Transverse colon (tissue), 4 donors: ENCODE measurements at regions not wholly inside any gene's neighbourhood (a gene's known extent, or its start where the extent isn't known, plus 50 kb on each side); places are given as distances from the start of the nearest gene placed in this dataset.

Source experiments
- DNase-seq: peaks from one replicate; pipeline ENCODE4 v3.0.0-alpha.2; 2019
- H3K27ac ChIP-seq, 4 donors: fragments of 200-600 bp; sonication (generic); 2 replicates each; pipeline ENCODE4 v1.5.1; 2016 to 2018; ENCODE audit warnings: inconsistent platforms in 4 of 4
- H3K27me3 ChIP-seq: fragments of 200-600 bp; sonication (generic); 2 replicates; pipeline ENCODE4 v1.5.1; 2017; ENCODE audit warnings: inconsistent platforms
- H3K36me3 ChIP-seq, 4 donors: fragments of 200-600 bp; sonication (generic); 2 replicates each; pipeline ENCODE4 v1.5.1; 2017 to 2019; ENCODE audit warnings: inconsistent platforms in 4 of 4
- H3K4me1 ChIP-seq, 4 donors: fragments of 200-600 bp; sonication (generic); 2 replicates each; pipeline ENCODE4 v1.5.1; 2017 to 2020; ENCODE audit warnings: inconsistent platforms in 4 of 4
- H3K4me3 ChIP-seq, 4 donors: fragments of 200-600 bp; sonication (generic); 1 replicate in 1 of 4; 2 replicates in 3 of 4; pipeline versions ENCODE4 v1.5.1 to v1.6.1; 2017 to 2019; ENCODE audit warnings: inconsistent platforms in 4 of 4
- H3K9me3 ChIP-seq, 2 donors: fragments of 200-600 bp; sonication (generic); 2 replicates each; pipeline ENCODE4 v1.5.1; 2017 to 2019; ENCODE audit warnings: inconsistent platforms in 2 of 2
- EP300 ChIP-seq: sonication (generic); formaldehyde crosslinking; IDR thresholded peaks from one replicate; pipeline ENCODE4 v1.6.1; 2017; ENCODE audit warnings: antibody characterized with exemption, low read depth
- POLR2A ChIP-seq: fragments of 450-650 bp; IDR thresholded peaks from one replicate; pipeline ENCODE4 v1.6.1; 2016; ENCODE audit warnings: antibody characterized with exemption, mild to moderate bottlenecking, moderate library complexity
- POLR2AphosphoS5 ChIP-seq, 3 donors: sonication (generic); formaldehyde crosslinking; IDR thresholded peaks; one replicate each; pipeline ENCODE4 v1.6.1; 2016; ENCODE audit warnings: antibody characterized with exemption in 3 of 3
- WGBS, 2 donors: methylation state at CpG; one replicate each; pipeline ENCODE4 v1.1.5; 2018; ENCODE audit warnings: low coverage in 1 of 2; 5-methylcytosine and 5-hydroxymethylcytosine counted together
- in situ Hi-C, 4 donors: fragments of 200-750 bp; cut with MboI; loops; one replicate each; pipeline versions ENCODE4 v1.15.0 to v1.15.1; 2017; ENCODE audit warnings: low sequenced_read_pairs in 3 of 4, low pct_ligation_motif_present in 1 of 4, low pct_unique_long_range_greater_than_20kb in 1 of 4
- intact Hi-C: fragments of 100-400 bp; cut with DNase I; formaldehyde crosslinking; loops from one replicate; pipeline ENCODE4 v1.15.1; 2023; ENCODE audit warnings: low total_unique reads
- TF ChIP-seq, protein P1 (sequence below), 5 experiments: fragments of 200-600 bp in 3 of 5; fragments of 450-650 bp in 2 of 5; sonication (generic) in 3 of 5; IDR thresholded peaks; 1 replicate in 2 of 5; 2 replicates in 3 of 5; pipeline ENCODE4 v1.5.1; 2016 to 2017; ENCODE audit warnings: antibody characterized with exemption in 5 of 5, inconsistent platforms in 3 of 5, mild to moderate bottlenecking in 2 of 5, moderate library complexity in 1 of 5

- WGBS, 2 donors = 47 to 60% methylated on average over 7 to 10 of the region's 10 CpGs
- in situ Hi-C loops (no loop called here), intact Hi-C loops (no loop called here)
- H3K36me3 ChIP-seq = no peaks in the 10 kb centered on the region
- no peak overlapping the region for H3K27ac ChIP-seq
- peaks cover 0 to 11% (median 2%) of the 10 kb centered on the region in 4 donors for H3K4me1 ChIP-seq
- peaks cover 8 to 9% of the 10 kb centered on the region in 2 donors for H3K9me3 ChIP-seq
- H3K27me3 ChIP-seq = no peaks in the 10 kb centered on the region
- no peak for DNase-seq
- no peak for TF ChIP-seq POLR2A
- TF ChIP-seq, protein P1, sequence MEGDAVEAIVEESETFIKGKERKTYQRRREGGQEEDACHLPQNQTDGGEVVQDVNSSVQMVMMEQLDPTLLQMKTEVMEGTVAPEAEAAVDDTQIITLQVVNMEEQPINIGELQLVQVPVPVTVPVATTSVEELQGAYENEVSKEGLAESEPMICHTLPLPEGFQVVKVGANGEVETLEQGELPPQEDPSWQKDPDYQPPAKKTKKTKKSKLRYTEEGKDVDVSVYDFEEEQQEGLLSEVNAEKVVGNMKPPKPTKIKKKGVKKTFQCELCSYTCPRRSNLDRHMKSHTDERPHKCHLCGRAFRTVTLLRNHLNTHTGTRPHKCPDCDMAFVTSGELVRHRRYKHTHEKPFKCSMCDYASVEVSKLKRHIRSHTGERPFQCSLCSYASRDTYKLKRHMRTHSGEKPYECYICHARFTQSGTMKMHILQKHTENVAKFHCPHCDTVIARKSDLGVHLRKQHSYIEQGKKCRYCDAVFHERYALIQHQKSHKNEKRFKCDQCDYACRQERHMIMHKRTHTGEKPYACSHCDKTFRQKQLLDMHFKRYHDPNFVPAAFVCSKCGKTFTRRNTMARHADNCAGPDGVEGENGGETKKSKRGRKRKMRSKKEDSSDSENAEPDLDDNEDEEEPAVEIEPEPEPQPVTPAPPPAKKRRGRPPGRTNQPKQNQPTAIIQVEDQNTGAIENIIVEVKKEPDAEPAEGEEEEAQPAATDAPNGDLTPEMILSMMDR (IDR thresholded peaks at IDR 0.05) = no peak
- TF ChIP-seq EP300 = no peak
- TF ChIP-seq POLR2AphosphoS5 (IDR thresholded peaks at IDR 0.05) = no peak
- no peak overlapping the region for H3K4me3 ChIP-seq
These were observed 199.8 kb downstream of the KCNE4 start for GRCh38 chr2:223251656-223252229.

DNA sequence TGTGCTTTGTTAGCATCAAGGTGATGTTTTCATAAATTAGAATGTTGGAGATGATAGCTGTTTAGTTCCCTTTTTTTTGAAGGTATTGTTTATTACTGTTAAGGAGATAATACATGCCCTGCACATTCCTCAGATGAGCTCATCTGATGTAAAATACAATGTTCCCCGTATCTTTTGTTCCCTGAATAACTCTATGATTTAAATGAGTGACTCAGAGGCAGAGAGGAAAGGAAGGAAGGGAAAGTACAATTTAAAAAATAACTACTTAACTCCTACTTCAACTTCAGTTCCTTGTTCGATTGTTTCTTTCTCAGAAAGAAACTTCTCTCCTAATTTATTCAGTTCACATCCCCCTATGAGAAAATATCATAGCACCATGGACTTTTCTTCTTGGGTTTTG lies 208.7 kb downstream of the KCNE4 start:
- TF ChIP-seq POLR2A (no peak), POLR2AphosphoS5 (IDR thresholded peaks at IDR 0.05) (no peak), EP300 (no peak)
- TF ChIP-seq, protein P1 (IDR thresholded peaks at IDR 0.05) = no peak
- DNase-seq = no peak
- no peaks in the 10 kb centered on the region for H3K4me1 ChIP-seq
- in situ Hi-C loops (no loop called here), intact Hi-C loops (no loop called here)
- WGBS, 2 donors = 53 to 63% methylated on average over 2 of the region's 2 CpGs
- no peak overlapping the region for H3K4me3 ChIP-seq
- peaks cover 5 to 8% of the 10 kb centered on the region in 2 donors for H3K9me3 ChIP-seq
- H3K36me3 ChIP-seq = no peaks in the 10 kb centered on the region
- H3K27ac ChIP-seq = no peak overlapping the region
- no peaks in the 10 kb centered on the region for H3K27me3 ChIP-seq

GRCh38 chr2:223262946-223263345 lies 211.0 kb downstream of the KCNE4 start:
- no peaks in the 10 kb centered on the region for H3K4me1 ChIP-seq
- in situ Hi-C loops = no loop called here
- no peak overlapping the region for H3K27ac ChIP-seq
- no peaks in the 10 kb centered on the region for H3K27me3 ChIP-seq
- no peak for DNase-seq
- H3K4me3 ChIP-seq = no peak overlapping the region
- H3K9me3 ChIP-seq = no peaks in the 10 kb centered on the region
- intact Hi-C loops = no loop called here
- TF ChIP-seq, protein P1 (IDR thresholded peaks at IDR 0.05) = no peak
- TF ChIP-seq POLR2AphosphoS5 (IDR thresholded peaks at IDR 0.05) (no peak), EP300 (no peak), POLR2A (no peak)
- H3K36me3 ChIP-seq = no peaks in the 10 kb centered on the region
- 48 to 59% methylated on average over 6 of the region's 6 CpGs for WGBS, 2 donors

GRCh38 chr2:223264541-223265193 lies 212.7 kb downstream of the KCNE4 start:
- Histone ChIP-seq H3K9me3 (no peaks in the 10 kb centered on the region), H3K27ac (no peak overlapping the region), H3K36me3 (no peaks in the 10 kb centered on the region), H3K4me3 (no peak overlapping the region), H3K4me1 (no peaks in the 10 kb centered on the region), H3K27me3 (no peaks in the 10 kb centered on the region)
- intact Hi-C loops = no loop called here
- WGBS, 2 donors = 57 to 75% methylated on average over 1 to 2 of the region's 2 CpGs
- TF ChIP-seq POLR2A (no peak), POLR2AphosphoS5 (IDR thresholded peaks at IDR 0.05) (no peak), EP300 (no peak)
- TF ChIP-seq, protein P1 (IDR thresholded peaks at IDR 0.05) = no peak
- in situ Hi-C loops = no loop called here
- DNase-seq = no peak
